ENCODE measurements at regions not wholly inside any gene's neighbourhood (a gene's known extent, or its start where the extent isn't known, plus 50 kb on each side); places are given as distances from the start of the nearest gene placed in this dataset.

GRCh38 chr15:97350813-97351212 is 609.7 kb upstream of the ARRDC4 start:
- POLR2A ChIA-PET (ENCODE audit: unreplicated experiment): no interaction called here
- no peak overlapping the region for H4K91ac ChIP-seq (ENCODE audit: insufficient read depth, low read depth, low read length)
- H3K9ac ChIP-seq (ENCODE audit: low read depth, low read length): no peak overlapping the region
- BruUV-seq (replicated peaks): no TSS peak
- CTCF ChIA-PET: no interaction called here
- H2AK9ac ChIP-seq (replicated peaks; ENCODE audit: low read depth, low read length, poor library complexity): no peak overlapping the region
- H3K79me1 ChIP-seq (ENCODE audit: low read depth in 1 of 2, low read length in 2 of 2): no peaks in the 10 kb centered on the region
- no peak overlapping the region for H3K56ac ChIP-seq (ENCODE audit: extremely low read depth, insufficient read depth, low read length)
- H2BK5ac ChIP-seq (ENCODE audit: low read depth, low read length, poor library complexity, severe bottlenecking): no peak overlapping the region
- H3K9me3 ChIP-seq (ENCODE audit: control insufficient read depth, insufficient read depth, low read length): peaks cover 23% of the 10 kb centered on the region
- H2BK20ac ChIP-seq (ENCODE audit: low read depth, low read length): no peak overlapping the region
- DNase-seq: no peak
- no peaks in the 10 kb centered on the region for H3K36me3 ChIP-seq (ENCODE audit: control insufficient read depth, insufficient read depth, low read length)
- H3K23ac ChIP-seq (ENCODE audit: low read depth, low read length): no peak overlapping the region
- no peaks in the 10 kb centered on the region for H4K20me1 ChIP-seq (ENCODE audit: insufficient read depth, low read length)
- no peak overlapping the region for H2AFZ ChIP-seq (replicated peaks; ENCODE audit: low read length, poor library complexity)
- no peak overlapping the region for H3K4me3 ChIP-seq (ENCODE audit: insufficient read depth, low read depth, low read length)
- H3K27ac ChIP-seq (ENCODE audit: insufficient read depth, low read length): no peak overlapping the region
- H4K5ac ChIP-seq (ENCODE audit: low read depth, low read length): no peak overlapping the region
- in situ Hi-C loops (cut with MboI; ENCODE audit: low sequenced_read_pairs) (no loop called here), intact Hi-C loops (cut with micrococcal nuclease) (no loop called here), dilution Hi-C loops (cut with HindIII; ENCODE audit: low sequenced_read_pairs, unreplicated experiment) (no loop called here)
- WGBS, 2 experiments (ENCODE audit: extremely low coverage in 2 of 2, insufficient read length in 1 of 2): no CpG with 5 or more reads among the region's 4 CpGs
- H3K27me3 ChIP-seq (ENCODE audit: control insufficient read depth, insufficient read depth, low read length): no peaks in the 10 kb centered on the region
- no peak overlapping the region for H2AK5ac ChIP-seq (ENCODE audit: low read depth, low read length)
- no peak overlapping the region for H3K14ac ChIP-seq (replicated peaks; ENCODE audit: low read depth, low read length)
- H3K4ac ChIP-seq (ENCODE audit: low read depth, low read length): no peak overlapping the region
- H3K9me1 ChIP-seq (ENCODE audit: insufficient read depth, low read length): no peaks in the 10 kb centered on the region
- no peak overlapping the region for H4K8ac ChIP-seq (ENCODE audit: low read depth in 2 of 2, low read length in 2 of 2)
- H2BK120ac ChIP-seq (ENCODE audit: low read depth, low read length): no peak overlapping the region
- TF ChIP-seq MAZ (IDR thresholded peaks at IDR 0.05; ENCODE audit: borderline replicate concordance, low read depth, low read length): no peak
- TF ChIP-seq CHD1 (IDR thresholded peaks at IDR 0.05; ENCODE audit: low read depth, low read length): no peak
- TF ChIP-seq SMC3 (IDR thresholded peaks at IDR 0.05; ENCODE audit: low read depth, low read length): no peak
- TF ChIP-seq POLR2A (IDR thresholded peaks at IDR 0.05; ENCODE audit: low read depth, low read length): no peak
- no peak for TF ChIP-seq RFX5 (IDR thresholded peaks at IDR 0.05; ENCODE audit: low read depth, low read length)
- no peak for TF ChIP-seq BHLHE40 (IDR thresholded peaks at IDR 0.05; ENCODE audit: low read depth, low read length)
- TF ChIP-seq RAD21 (IDR thresholded peaks at IDR 0.05; ENCODE audit: low read length): no peak
- TF ChIP-seq NFE2L2 (IDR thresholded peaks at IDR 0.05; ENCODE audit: low read depth, low read length): no peak
- no peak for TF ChIP-seq MAFK (IDR thresholded peaks at IDR 0.05; ENCODE audit: low read depth, low read length)
- TF ChIP-seq USF2 (IDR thresholded peaks at IDR 0.05; ENCODE audit: low read depth, low read length): no peak
- no peak for TF ChIP-seq ELK1 (IDR thresholded peaks at IDR 0.05; ENCODE audit: borderline replicate concordance, low read depth, low read length)
- TF ChIP-seq RCOR1 (IDR thresholded peaks at IDR 0.05; ENCODE audit: insufficient replicate concordance, low read length): no peak
- no peak for TF ChIP-seq CTCF (conservative IDR thresholded peaks at IDR 0.05; ENCODE audit: low read depth, low read length)
- H3K4me1 ChIP-seq (ENCODE audit: control insufficient read depth, insufficient read depth, low read length): no peaks in the 10 kb centered on the region
- H2BK15ac ChIP-seq (ENCODE audit: low read depth, low read length): no peak overlapping the region
- no peak overlapping the region for H3K18ac ChIP-seq (ENCODE audit: low read depth, low read length)
- no peak for ATAC-seq (ENCODE audit: low read depth)
- H3K4me2 ChIP-seq (ENCODE audit: low read depth, low read length): no peak overlapping the region

Measured in IMR-90 (cell line).